K562 (cell line): ENCODE measurements at regions not wholly inside any gene's neighbourhood (a gene's known extent, or its start where the extent isn't known, plus 50 kb on each side); places are given as distances from the start of the nearest gene placed in this dataset.
A peak's percentile ranks its signal among the peaks of the same experiment; 100 is the strongest.
"Not testable (repeated sequence)": the region's sequence is repeated elsewhere in the genome, so short reads cannot be mapped to it uniquely, and the experiment has no call there.

Source experiments
- ATAC-seq: fragments of 200-7000 bp; cut with Tn5 transposase; 3 replicates; pipeline ENCODE4 v1.9.1; 2020; ENCODE audit warnings: moderate library complexity
- BruUV-seq: library from RNA; stranded (reverse); fragments of 400-500 nt; replicated peaks from 2 replicates; lab custom pipeline; 2021; lab: Mats Ljungman, UMichigan
- CTCF ChIA-PET: fragments of 300-600 bp; formaldehyde crosslinking; extraction: SDS; loops from one replicate; lab custom pipeline; 2021; ENCODE audit warnings: low intra/inter-chr PET ratio; lab: Yijun Ruan, JAX
- POLR2A ChIA-PET: fragments of 300-600, 350-650 bp; sonication (Branson Sonifier 250); formaldehyde crosslinking; extraction: SDS; loops from one replicate; lab custom pipeline; 2021; ENCODE audit warnings: antibody characterized with exemption, inconsistent platforms; lab: Yijun Ruan, JAX
- DNase-seq, 4 experiments: peaks; one replicate each; pipeline versions ENCODE4 v3.0.0 to v3.0.0-alpha.2; 2011 to 2018; ENCODE audit warnings: low spot score in 3 of 4, mixed read lengths in 3 of 4; ENCODE audit errors: extremely low read depth in 1 of 4
- FAIRE-seq: peaks from 2 replicates; lab custom pipeline; 2011; peaks lifted over from hg19 to GRCh38; lab: Jason Lieb, UNC
- H2AFZ ChIP-seq: 2 replicates; pipeline ENCODE4 v1.6.0; 2011; ENCODE audit warnings: low read depth, low read length, control low read depth, inconsistent platforms
- H3K27ac ChIP-seq: fragments of 200-600 bp; 3 replicates; pipeline ENCODE4 v1.8.0; 2011; ENCODE audit warnings: low read depth, mild to moderate bottlenecking, control low read depth, inconsistent platforms, low read length, moderate library complexity, mixed read lengths; ENCODE audit errors: extremely low read depth
- H3K27me3 ChIP-seq, 2 experiments: fragments of 300-600 bp in 1 of 2; 2 replicates in 1 of 2; 3 replicates in 1 of 2; pipeline versions ENCODE4 v1.6.0 to v1.8.0; 2011; ENCODE audit warnings: inconsistent platforms in 2 of 2, low read length in 2 of 2, mild to moderate bottlenecking in 1 of 2, mixed read lengths in 1 of 2, moderate library complexity in 1 of 2; ENCODE audit not compliant: control insufficient read depth in 2 of 2, insufficient read depth in 2 of 2
- H3K36me3 ChIP-seq: fragments of 300-600 bp; 3 replicates; pipeline ENCODE4 v1.8.0; 2011; ENCODE audit warnings: mild to moderate bottlenecking, low read length, inconsistent platforms; ENCODE audit not compliant: control insufficient read depth, insufficient read depth
- H3K4me1 ChIP-seq, 2 experiments: fragments of 200-600 bp in 1 of 2; replicated peaks in 1 of 2; 2 replicates in 1 of 2; 3 replicates in 1 of 2; pipeline versions ENCODE4 v1.5.1 to v1.8.0; 2011; ENCODE audit warnings: inconsistent platforms in 2 of 2, low read length in 2 of 2, mild to moderate bottlenecking in 1 of 2, mixed read lengths in 1 of 2, moderate library complexity in 1 of 2; ENCODE audit not compliant: control insufficient read depth in 2 of 2, insufficient read depth in 2 of 2
- H3K4me2 ChIP-seq: 2 replicates; pipeline ENCODE4 v1.6.1; 2011; ENCODE audit warnings: low read length, control low read depth, inconsistent platforms, mixed read lengths; ENCODE audit not compliant: insufficient read depth
- H3K4me3 ChIP-seq: fragments of 200-600 bp; sonication (generic), shearing (Covaris generic); 2 replicates; pipeline ENCODE4 v1.5.1; 2016; ENCODE audit warnings: control low read depth, inconsistent platforms
- H3K79me2 ChIP-seq: fragments of 200-600 bp; 3 replicates; pipeline ENCODE4 v1.8.0; 2011; ENCODE audit warnings: low read length, inconsistent platforms; ENCODE audit not compliant: control insufficient read depth, insufficient read depth
- H3K9ac ChIP-seq, 2 experiments: 2 replicates each; pipeline versions ENCODE4 v1.6.0 to v1.6.1; 2011; ENCODE audit warnings: low read depth in 2 of 2, low read length in 2 of 2, control low read depth in 1 of 2, inconsistent platforms in 1 of 2, mild to moderate bottlenecking in 1 of 2, mixed read lengths in 1 of 2; ENCODE audit not compliant: insufficient read depth in 1 of 2
- H3K9me1 ChIP-seq: one replicate; pipeline ENCODE4 v1.6.0; 2011; ENCODE audit warnings: inconsistent platforms, mild to moderate bottlenecking, low read length, moderate library complexity; ENCODE audit not compliant: control insufficient read depth, insufficient read depth
- H3K9me3 ChIP-seq: replicated peaks from 2 replicates; pipeline ENCODE4 v1.5.1; 2011; ENCODE audit warnings: low read depth, low read length, inconsistent platforms; ENCODE audit not compliant: control insufficient read depth, insufficient read depth
- H4K20me1 ChIP-seq: replicated peaks from 2 replicates; pipeline ENCODE4 v1.6.1; 2011; ENCODE audit warnings: low read length, inconsistent platforms, mixed read lengths; ENCODE audit not compliant: control insufficient read depth, insufficient read depth
- BACH1 ChIP-seq: fragments of 200-800 bp; sonication (Bioruptor generic); IDR thresholded peaks from 2 replicates; pipeline ENCODE4 v1.6.1; 2016; ENCODE audit warnings: missing genetic modification characterization, missing compliant biosample characterization
- C11orf30 ChIP-seq: fragments of 450-650 bp; IDR thresholded peaks from 2 replicates; pipeline ENCODE4 v1.6.1; 2016; ENCODE audit warnings: low read depth, mild to moderate bottlenecking
- CBFA2T2 ChIP-seq: fragments of 450-650 bp; conservative IDR thresholded peaks from 2 replicates; pipeline ENCODE4 v1.6.1; 2017; ENCODE audit warnings: mild to moderate bottlenecking
- CBFA2T3 ChIP-seq: fragments of 450-650 bp; IDR thresholded peaks from 2 replicates; pipeline ENCODE4 v1.6.1; 2017
- CREM ChIP-seq: IDR thresholded peaks from 2 replicates; pipeline ENCODE4 v1.6.1; 2014; ENCODE audit warnings: antibody characterized with exemption, low read depth
- FOSL1 ChIP-seq: fragments of 200-800 bp; sonication (Bioruptor generic); conservative IDR thresholded peaks from 2 replicates; pipeline ENCODE4 v1.6.1; 2016; ENCODE audit warnings: missing genetic modification characterization, missing compliant biosample characterization
- JUND ChIP-seq, 2 experiments: IDR thresholded peaks; 2 replicates in 1 of 2; 3 replicates in 1 of 2; pipeline ENCODE4 v1.6.1; 2011; ENCODE audit warnings: borderline replicate concordance in 2 of 2, low read depth in 2 of 2, low read length in 2 of 2, improper control_type of control experiment in 1 of 2, missing biosample characterization in 1 of 2, missing genetic modification characterization in 1 of 2, missing genetic modification reagents in 1 of 2
- MAFF ChIP-seq: IDR thresholded peaks from 2 replicates; pipeline ENCODE4 v1.6.1; 2012; ENCODE audit warnings: low read length, improper control_type of control experiment
- MAFG ChIP-seq: fragments of 450-650 bp; conservative IDR thresholded peaks from 2 replicates; pipeline ENCODE4 v1.6.1; 2016; ENCODE audit warnings: missing genetic modification characterization, missing compliant biosample characterization
- MAFK ChIP-seq: IDR thresholded peaks from 2 replicates; pipeline ENCODE4 v1.6.1; 2011; ENCODE audit warnings: low read length, improper control_type of control experiment
- NFE2 ChIP-seq: IDR thresholded peaks from 2 replicates; pipeline ENCODE4 v1.6.1; 2014; ENCODE audit warnings: antibody characterized with exemption, low read depth
- NFE2L1 ChIP-seq: fragments of 450-650 bp; IDR thresholded peaks from 2 replicates; pipeline ENCODE4 v1.6.1; 2016; ENCODE audit warnings: missing genetic modification characterization, low read depth, mild to moderate bottlenecking, missing compliant biosample characterization, moderate library complexity, borderline replicate concordance
- NR2C2 ChIP-seq, 2 experiments: fragments of 200-800 bp in 1 of 2; sonication (Bioruptor generic) in 1 of 2; sonication (generic) in 1 of 2; formaldehyde crosslinking in 1 of 2; IDR thresholded peaks; 2 replicates each; pipeline versions ENCODE4 v1.6.1 to v1.8.0; 2016 to 2022; ENCODE audit warnings: mild to moderate bottlenecking in 1 of 2, missing compliant biosample characterization in 1 of 2, missing genetic modification characterization in 1 of 2, missing genetic modification reagents in 1 of 2
- NRF1 ChIP-seq, 2 experiments: fragments of 450-650 bp; IDR thresholded peaks in 1 of 2; conservative IDR thresholded peaks in 1 of 2; 2 replicates each; pipeline ENCODE4 v1.6.1; 2014; ENCODE audit warnings: mild to moderate bottlenecking in 2 of 2
- RCOR1 ChIP-seq, 2 experiments: IDR thresholded peaks; 2 replicates each; pipeline ENCODE4 v1.6.1; 2012; ENCODE audit warnings: low read depth in 2 of 2, low read length in 2 of 2, borderline replicate concordance in 1 of 2, improper control_type of control experiment in 1 of 2
- TAL1 ChIP-seq: fragments of 450-650 bp; IDR thresholded peaks from 2 replicates; pipeline ENCODE4 v1.6.1; 2016; ENCODE audit warnings: mild to moderate bottlenecking
- TEAD4 ChIP-seq, 2 experiments: sonication (generic) in 1 of 2; formaldehyde crosslinking in 1 of 2; IDR thresholded peaks; 2 replicates each; pipeline versions ENCODE4 v1.6.1 to v1.8.0; 2012 to 2022; ENCODE audit warnings: borderline replicate concordance in 1 of 2, inconsistent platforms in 1 of 2, low read length in 1 of 2, mild to moderate bottlenecking in 1 of 2, missing genetic modification reagents in 1 of 2
- ZNF316 ChIP-seq: fragments of 450-650 bp; IDR thresholded peaks from 2 replicates; pipeline ENCODE4 v1.6.1; 2016
- ZNF766 ChIP-seq: fragments of 200-800 bp; sonication (Bioruptor generic); conservative IDR thresholded peaks from 2 replicates; pipeline ENCODE4 v1.6.1; 2016; ENCODE audit warnings: missing genetic modification characterization, missing compliant biosample characterization
- WGBS: fragments of 100-300 bp; shearing (Covaris generic); methylation state at CpG from one replicate; pipeline ENCODE4 v1.1.6; 2016; ENCODE audit warnings: low coverage, mixed read lengths; ENCODE audit not compliant: insufficient coverage; ENCODE audit errors: missing lambda C conversion rate; 5-methylcytosine and 5-hydroxymethylcytosine counted together
- in situ Hi-C: fragments of 300-500 bp; cut with MboI; formaldehyde crosslinking; loops from 4 replicates; pipeline ENCODE4 v1.15.0; 2018; ENCODE audit warnings: inconsistent platforms, mixed read lengths
- intact Hi-C: fragments of 100-400 bp; cut with micrococcal nuclease; formaldehyde crosslinking; loops from 2 replicates; pipeline ENCODE4 v1.14.2; 2022

GRCh38 chr2:87629491-87630458, 118.1 kb upstream of the PLGLB2 start:
- H3K4me1 ChIP-seq, POLR2A ChIA-PET: not testable (repeated sequence)
- peak; percentile 96 for FAIRE-seq

GRCh38 chr2:87630892-87631291, 117.0 kb upstream of the PLGLB2 start:
- CTCF ChIA-PET, H3K27me3 ChIP-seq, H3K4me3 ChIP-seq, H2AFZ ChIP-seq, H3K36me3 ChIP-seq, in situ Hi-C loops, H3K27ac ChIP-seq, intact Hi-C loops, H3K79me2 ChIP-seq, ATAC-seq, H3K4me2 ChIP-seq, H3K9me3 ChIP-seq, H3K4me1 ChIP-seq, H3K9me1 ChIP-seq, DNase-seq, BruUV-seq, POLR2A ChIA-PET, H3K9ac ChIP-seq, H4K20me1 ChIP-seq, FAIRE-seq: not testable (repeated sequence)
- WGBS = no CpG with 5 or more reads among the region's 5 CpGs

More at GRCh38 chr2:87629491-87630458, 118.1 kb upstream of the PLGLB2 start:
- H3K4me3 ChIP-seq; H3K79me2 ChIP-seq; intact Hi-C loops; in situ Hi-C loops; H2AFZ ChIP-seq; H4K20me1 ChIP-seq; BruUV-seq; H3K9me3 ChIP-seq; H3K9me1 ChIP-seq; H3K4me2 ChIP-seq; H3K9ac ChIP-seq; H3K36me3 ChIP-seq; H3K27me3 ChIP-seq; CTCF ChIA-PET; TF ChIP-seq NR2C2 (CRISPR knock-in tag; IDR thresholded peaks at IDR 0.05); TEAD4 (CRISPR knock-in tag; IDR thresholded peaks at IDR 0.05; ENCODE audit: borderline replicate concordance): not testable (repeated sequence)
- WGBS = 20% methylated on average over 7 of the region's 10 CpGs
- H3K27ac ChIP-seq = peak overlapping the region; percentile 23; the same call in 1 of the 3 replicates
- TF ChIP-seq RCOR1 (IDR thresholded peaks at IDR 0.05; ENCODE audit: borderline replicate concordance in 1 of 2, low read depth in 2 of 2, low read length in 2 of 2) (0 out of 4 replicates have a peak, but pooled peaks of 1 of the 2 experiments have one; percentile 5), FOSL1 (tag) (peak; percentile 73), BACH1 (tag) (peak; percentile 94), NR2C2 (tag; IDR thresholded peaks at IDR 0.05) (peak; percentile 60; the same call in 1 of the 2 replicates), MAFF (peak; percentile 80), ZNF316 (peak; percentile 82), CREM (0 out of 2 replicates have a peak, but pooled peaks have one; percentile 26), JUND (IDR thresholded peaks at IDR 0.05; ENCODE audit: borderline replicate concordance, low read depth, low read length) (peak; percentile 60; the same call in 1 of the 2 replicates), JUND (tag; IDR thresholded peaks at IDR 0.05; ENCODE audit: borderline replicate concordance, low read depth, low read length) (peak; percentile 43; the same call in 1 of the 3 replicates), TEAD4 (IDR thresholded peaks at IDR 0.05; ENCODE audit: low read length) (peak; percentile 17; the same call in 1 of the 2 replicates), CBFA2T3 (peak; percentile 45; the same call in 1 of the 2 replicates), MAFK (peak; percentile 83), TAL1 (peak; percentile 23), CBFA2T2 (peak; percentile 31; the same call in 1 of the 2 replicates), C11orf30 (peak; percentile 65; the same call in 1 of the 2 replicates), NFE2 (peak; percentile 85), ZNF766 (CRISPR knock-in tag) (peak; percentile 93), NFE2L1 (tag) (peak; percentile 11; the same call in 1 of the 2 replicates), MAFG (tag) (peak; percentile 78), NRF1 (conservative IDR thresholded peaks at IDR 0.05 in 1 of 2, IDR thresholded peaks at IDR 0.05 in 1 of 2) (peak; percentile 68 to 72)
- ATAC-seq = peak; percentile 96
- DNase-seq = peak in 1 of 4 experiments; percentile 81
